ENCODE measurements at regions not wholly inside any gene's neighbourhood (a gene's known extent, or its start where the extent isn't known, plus 50 kb on each side); places are given as distances from the start of the nearest gene placed in this dataset.

GRCh38 chr19:30897034-30897433 is 452.2 kb downstream of the TSHZ3 start:
- Mint-ChIP-seq H3K27ac (no peak overlapping the region), H3K4me3 (no peak overlapping the region), H3K4me1 (no peaks in the 10 kb centered on the region), H3K9me3 (no peaks in the 10 kb centered on the region), H3K27me3 (peaks cover 2% of the 10 kb centered on the region), H3K36me3 (ENCODE audit: low read depth) (no peaks in the 10 kb centered on the region)
- DNase-seq (no peak), ATAC-seq (no peak)

GRCh38 chr19:30896554-30896953 is 452.7 kb downstream of the TSHZ3 start:
- H3K9me3 Mint-ChIP-seq, result no peaks in the 10 kb centered on the region
- ATAC-seq (no peak), DNase-seq (no peak)
- no peak overlapping the region for H3K27ac Mint-ChIP-seq
- no peaks in the 10 kb centered on the region for H3K36me3 Mint-ChIP-seq (ENCODE audit: low read depth)
- H3K27me3 Mint-ChIP-seq, result peaks cover 3% of the 10 kb centered on the region
- H3K4me3 Mint-ChIP-seq, result no peak overlapping the region
- H3K4me1 Mint-ChIP-seq, result no peaks in the 10 kb centered on the region

- no peak overlapping the region for H3K27ac Mint-ChIP-seq
- no peaks in the 10 kb centered on the region for H3K36me3 Mint-ChIP-seq (ENCODE audit: low read depth)
- H3K4me1 Mint-ChIP-seq, result no peaks in the 10 kb centered on the region
- no peaks in the 10 kb centered on the region for H3K9me3 Mint-ChIP-seq
- DNase-seq (no peak), ATAC-seq (no peak)
- peaks cover 4% of the 10 kb centered on the region for H3K27me3 Mint-ChIP-seq
- H3K4me3 Mint-ChIP-seq, result no peak overlapping the region
Observed at GRCh38 chr19:30895946-30896345, 453.3 kb downstream of the TSHZ3 start.

- Mint-ChIP-seq H3K36me3 (ENCODE audit: low read depth) (no peaks in the 10 kb centered on the region), H3K27ac (no peak overlapping the region), H3K4me1 (no peaks in the 10 kb centered on the region), H3K4me3 (no peak overlapping the region), H3K27me3 (peaks cover 6% of the 10 kb centered on the region), H3K9me3 (no peaks in the 10 kb centered on the region)
- DNase-seq (no peak), ATAC-seq (no peak)
Observed at GRCh38 chr19:30891051-30891450, 458.2 kb downstream of the TSHZ3 start.

- no peak for DNase-seq
- no peaks in the 10 kb centered on the region for H3K4me1 Mint-ChIP-seq
- no peak overlapping the region for H3K27ac Mint-ChIP-seq
- no peak overlapping the region for H3K4me3 Mint-ChIP-seq
- ATAC-seq, result no peak
- H3K36me3 Mint-ChIP-seq (ENCODE audit: low read depth), result no peaks in the 10 kb centered on the region
- H3K27me3 Mint-ChIP-seq, result peaks cover 6% of the 10 kb centered on the region
- no peaks in the 10 kb centered on the region for H3K9me3 Mint-ChIP-seq
Observed at GRCh38 chr19:30890033-30890432, 459.2 kb downstream of the TSHZ3 start.

GRCh38 chr19:30888937-30889336 is 460.3 kb downstream of the TSHZ3 start:
- no peak overlapping the region for H3K27ac Mint-ChIP-seq
- no peak overlapping the region for H3K4me3 Mint-ChIP-seq
- H3K9me3 Mint-ChIP-seq, result no peaks in the 10 kb centered on the region
- H3K27me3 Mint-ChIP-seq, result peaks cover 6% of the 10 kb centered on the region
- H3K36me3 Mint-ChIP-seq (ENCODE audit: low read depth), result no peaks in the 10 kb centered on the region
- DNase-seq (no peak), ATAC-seq (no peak)
- no peaks in the 10 kb centered on the region for H3K4me1 Mint-ChIP-seq

GRCh38 chr19:30887042-30887441 is 462.2 kb downstream of the TSHZ3 start:
- ATAC-seq (no peak), DNase-seq (no peak)
- Mint-ChIP-seq H3K27me3 (peaks cover 4% of the 10 kb centered on the region), H3K4me3 (no peak overlapping the region), H3K36me3 (ENCODE audit: low read depth) (no peaks in the 10 kb centered on the region), H3K27ac (no peak overlapping the region), H3K4me1 (no peaks in the 10 kb centered on the region), H3K9me3 (no peaks in the 10 kb centered on the region)

GRCh38 chr19:30886222-30886621 is 463.0 kb downstream of the TSHZ3 start:
- Mint-ChIP-seq H3K4me1 (no peaks in the 10 kb centered on the region), H3K27me3 (peaks cover 1% of the 10 kb centered on the region), H3K27ac (no peak overlapping the region), H3K36me3 (ENCODE audit: low read depth) (no peaks in the 10 kb centered on the region), H3K9me3 (no peaks in the 10 kb centered on the region), H3K4me3 (no peak overlapping the region)
- no peak for ATAC-seq
- DNase-seq, result no peak

GRCh38 chr19:30884146-30884812 is 465.0 kb downstream of the TSHZ3 start:
- H3K4me3 Mint-ChIP-seq, result no peak overlapping the region
- H3K36me3 Mint-ChIP-seq (ENCODE audit: low read depth), result no peaks in the 10 kb centered on the region
- ATAC-seq, result no peak
- no peak for DNase-seq
- no peak overlapping the region for H3K27ac Mint-ChIP-seq
- no peaks in the 10 kb centered on the region for H3K4me1 Mint-ChIP-seq
- H3K27me3 Mint-ChIP-seq, result no peaks in the 10 kb centered on the region
- H3K9me3 Mint-ChIP-seq, result peaks cover 3% of the 10 kb centered on the region

GRCh38 chr19:30883071-30883470 is 466.2 kb downstream of the TSHZ3 start:
- Mint-ChIP-seq H3K9me3 (peaks cover 3% of the 10 kb centered on the region), H3K27ac (no peak overlapping the region), H3K4me1 (no peaks in the 10 kb centered on the region), H3K4me3 (no peak overlapping the region), H3K27me3 (no peaks in the 10 kb centered on the region), H3K36me3 (ENCODE audit: low read depth) (no peaks in the 10 kb centered on the region)
- ATAC-seq (no peak), DNase-seq (no peak)

GRCh38 chr19:30882411-30883005 is 466.7 kb downstream of the TSHZ3 start:
- Mint-ChIP-seq H3K27me3 (no peaks in the 10 kb centered on the region), H3K9me3 (peaks cover 3% of the 10 kb centered on the region), H3K27ac (no peak overlapping the region), H3K4me3 (no peak overlapping the region), H3K36me3 (ENCODE audit: low read depth) (no peaks in the 10 kb centered on the region), H3K4me1 (no peaks in the 10 kb centered on the region)
- DNase-seq, result no peak
- ATAC-seq, result no peak

- no peak for ATAC-seq
- Mint-ChIP-seq H3K4me1 (no peaks in the 10 kb centered on the region), H3K9me3 (peaks cover 3% of the 10 kb centered on the region), H3K27me3 (no peaks in the 10 kb centered on the region), H3K36me3 (ENCODE audit: low read depth) (no peaks in the 10 kb centered on the region), H3K4me3 (no peak overlapping the region), H3K27ac (no peak overlapping the region)
- no peak for DNase-seq
Observed at GRCh38 chr19:30881930-30882329, 467.3 kb downstream of the TSHZ3 start.

GRCh38 chr19:30881281-30881680 is 468.0 kb downstream of the TSHZ3 start:
- H3K9me3 Mint-ChIP-seq, result peaks cover 3% of the 10 kb centered on the region
- no peak overlapping the region for H3K27ac Mint-ChIP-seq
- H3K36me3 Mint-ChIP-seq (ENCODE audit: low read depth), result no peaks in the 10 kb centered on the region
- no peaks in the 10 kb centered on the region for H3K4me1 Mint-ChIP-seq
- DNase-seq (no peak), ATAC-seq (no peak)
- no peaks in the 10 kb centered on the region for H3K27me3 Mint-ChIP-seq
- H3K4me3 Mint-ChIP-seq, result no peak overlapping the region

- H3K36me3 Mint-ChIP-seq (ENCODE audit: low read depth), result no peaks in the 10 kb centered on the region
- ATAC-seq (no peak), DNase-seq (no peak)
- no peaks in the 10 kb centered on the region for H3K4me1 Mint-ChIP-seq
- H3K27me3 Mint-ChIP-seq, result no peaks in the 10 kb centered on the region
- H3K27ac Mint-ChIP-seq, result no peak overlapping the region
- peaks cover 3% of the 10 kb centered on the region for H3K9me3 Mint-ChIP-seq
- H3K4me3 Mint-ChIP-seq, result no peak overlapping the region
Observed at GRCh38 chr19:30880551-30880950, 468.7 kb downstream of the TSHZ3 start.

GRCh38 chr19:30880151-30880550 is 469.1 kb downstream of the TSHZ3 start:
- Mint-ChIP-seq H3K27ac (no peak overlapping the region), H3K36me3 (ENCODE audit: low read depth) (no peaks in the 10 kb centered on the region), H3K27me3 (no peaks in the 10 kb centered on the region), H3K4me3 (no peak overlapping the region), H3K4me1 (no peaks in the 10 kb centered on the region), H3K9me3 (peaks cover 3% of the 10 kb centered on the region)
- ATAC-seq (no peak), DNase-seq (no peak)

- Mint-ChIP-seq H3K36me3 (ENCODE audit: low read depth) (no peaks in the 10 kb centered on the region), H3K4me1 (no peaks in the 10 kb centered on the region), H3K9me3 (peaks cover 3% of the 10 kb centered on the region), H3K4me3 (no peak overlapping the region), H3K27ac (no peak overlapping the region), H3K27me3 (no peaks in the 10 kb centered on the region)
- ATAC-seq (no peak), DNase-seq (no peak)
Observed at GRCh38 chr19:30879736-30880135, 469.5 kb downstream of the TSHZ3 start.
